Mesendoderm (in vitro differentiated cells): ENCODE measurements at regions not wholly inside any gene's neighbourhood (a gene's known extent, or its start where the extent isn't known, plus 50 kb on each side); places are given as distances from the start of the nearest gene placed in this dataset.

Source experiments
- DNase-seq: peaks from one replicate; pipeline ENCODE4 v3.0.0; 2013
- H2AK5ac ChIP-seq: 2 replicates; pipeline ENCODE4 v1.6.1; 2013; ENCODE audit warnings: low read length, inconsistent platforms
- H2BK120ac ChIP-seq: 2 replicates; pipeline ENCODE4 v1.6.1; 2013; ENCODE audit warnings: low read depth, mild to moderate bottlenecking, low read length, moderate library complexity, mixed read lengths
- H2BK15ac ChIP-seq: replicated peaks from 2 replicates; pipeline ENCODE4 v1.6.1; 2013; ENCODE audit warnings: low read depth, mild to moderate bottlenecking, moderate library complexity
- H2BK5ac ChIP-seq: 2 replicates; pipeline ENCODE4 v1.6.1; 2013; ENCODE audit warnings: low read length, inconsistent platforms
- H3K18ac ChIP-seq: 2 replicates; pipeline ENCODE4 v1.6.1; 2013; ENCODE audit warnings: mild to moderate bottlenecking, low read length, mixed read lengths
- H3K23ac ChIP-seq: one replicate; pipeline ENCODE4 v1.6.1; 2013; ENCODE audit warnings: low read length
- H3K27ac ChIP-seq: 2 replicates; pipeline ENCODE4 v1.5.1; 2013; ENCODE audit warnings: low read depth, mild to moderate bottlenecking, inconsistent platforms, low read length, moderate library complexity
- H3K27me3 ChIP-seq: 2 replicates; pipeline ENCODE4 v1.6.1; 2013; ENCODE audit warnings: low read length, control low read depth, mild to moderate bottlenecking, inconsistent platforms; ENCODE audit not compliant: insufficient read depth, poor library complexity
- H3K36me3 ChIP-seq: 2 replicates; pipeline ENCODE4 v1.6.1; 2013; ENCODE audit warnings: low read length, inconsistent platforms; ENCODE audit not compliant: control insufficient read depth, insufficient read depth
- H3K4ac ChIP-seq: one replicate; pipeline ENCODE4 v1.6.1; 2013; ENCODE audit warnings: low read depth, mild to moderate bottlenecking, low read length, moderate library complexity
- H3K4me1 ChIP-seq: 2 replicates; pipeline ENCODE4 v1.6.1; 2013; ENCODE audit warnings: low read depth, low read length, inconsistent platforms; ENCODE audit not compliant: control insufficient read depth
- H3K4me2 ChIP-seq: 2 replicates; pipeline ENCODE4 v1.6.1; 2013; ENCODE audit warnings: low read length
- H3K4me3 ChIP-seq: 2 replicates; pipeline ENCODE4 v1.5.1; 2013; ENCODE audit warnings: mild to moderate bottlenecking, low read length
- H3K56ac ChIP-seq: one replicate; pipeline ENCODE4 v1.6.1; 2013; ENCODE audit warnings: low read length
- H3K79me1 ChIP-seq: 2 replicates; pipeline ENCODE4 v1.6.1; 2013; ENCODE audit warnings: low read length, inconsistent platforms
- H3K79me2 ChIP-seq: 2 replicates; pipeline ENCODE4 v1.6.1; 2013; ENCODE audit warnings: mild to moderate bottlenecking, low read length; ENCODE audit not compliant: control insufficient read depth, insufficient read depth
- H3K9ac ChIP-seq: 2 replicates; pipeline ENCODE4 v1.6.1; 2013; ENCODE audit warnings: low read length, inconsistent platforms
- H4K5ac ChIP-seq: one replicate; pipeline ENCODE4 v1.6.1; 2013; ENCODE audit warnings: low read length
- H4K8ac ChIP-seq: one replicate; pipeline ENCODE4 v1.6.1; 2013; ENCODE audit warnings: low read depth, mild to moderate bottlenecking, control low read depth, low read length, moderate library complexity
- WGBS: extraction: QIAGEN DNeasy Blood & Tissue Kit; methylation state at CpG from one replicate; pipeline ENCODE4 v1.1.7; 2013; ENCODE audit warnings: low lambda C conversion rate, missing lambda C conversion rate; ENCODE audit not compliant: insufficient coverage; ENCODE audit errors: extremely low coverage; 5-methylcytosine and 5-hydroxymethylcytosine counted together

DNA sequence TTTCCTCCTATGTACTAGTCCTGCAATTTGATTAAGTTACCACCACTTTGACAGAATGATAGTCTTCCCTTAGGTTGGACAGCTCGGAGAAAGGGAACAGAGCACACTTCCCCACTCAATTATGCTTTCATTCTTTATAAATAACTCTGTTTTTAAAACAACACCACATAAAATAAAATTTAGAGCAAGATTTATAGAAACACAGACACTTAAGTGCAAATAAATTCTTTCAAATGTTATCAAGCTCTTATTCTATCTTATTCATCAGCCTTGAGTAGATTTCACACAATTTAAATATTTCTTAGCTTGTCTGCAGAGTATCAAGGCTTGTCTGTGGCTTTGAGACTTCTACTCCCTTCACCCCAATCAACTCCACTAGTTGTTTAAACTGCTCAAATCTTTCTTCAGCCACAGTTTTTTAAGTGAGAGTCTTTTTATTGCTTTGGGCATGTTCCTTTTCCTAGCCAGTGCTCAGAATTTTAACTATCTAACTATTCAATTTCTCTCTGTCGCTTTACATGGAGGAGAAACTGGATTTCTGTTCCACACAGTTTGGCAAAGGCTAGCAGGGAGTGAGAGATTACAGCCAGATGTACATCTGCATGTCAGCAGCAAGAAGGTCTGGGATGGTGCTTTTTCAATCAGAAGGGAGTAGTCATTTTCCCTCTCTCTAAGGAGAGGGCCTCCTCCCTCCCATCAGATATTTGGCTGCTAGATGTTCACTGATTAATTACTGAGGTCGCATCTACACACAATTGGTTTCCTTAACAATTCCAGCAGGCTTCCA, 53.1 kb upstream of the PLAC1 start:
- no peak overlapping the region for H3K4ac ChIP-seq
- DNase-seq, result no peak
- H2BK15ac ChIP-seq, result no peak overlapping the region
- no peak overlapping the region for H2BK5ac ChIP-seq
- H3K4me2 ChIP-seq, result no peak overlapping the region
- no peaks in the 10 kb centered on the region for H3K27me3 ChIP-seq
- H3K4me3 ChIP-seq, result no peak overlapping the region
- H4K8ac ChIP-seq, result no peak overlapping the region
- no peak overlapping the region for H2AK5ac ChIP-seq
- H3K56ac ChIP-seq, result no peak overlapping the region
- no peaks in the 10 kb centered on the region for H3K4me1 ChIP-seq
- H3K79me1 ChIP-seq, result no peaks in the 10 kb centered on the region
- H2BK120ac ChIP-seq, result no peak overlapping the region
- no peak overlapping the region for H3K9ac ChIP-seq
- no peak overlapping the region for H3K18ac ChIP-seq
- no peaks in the 10 kb centered on the region for H3K79me2 ChIP-seq
- H3K27ac ChIP-seq, result no peak overlapping the region
- H3K23ac ChIP-seq, result no peak overlapping the region
- no CpG with 5 or more reads among the region's 3 CpGs for WGBS
- no peaks in the 10 kb centered on the region for H3K36me3 ChIP-seq
- no peak overlapping the region for H4K5ac ChIP-seq
